Right lobe of liver (tissue), 6 donors: ENCODE measurements at regions not wholly inside any gene's neighbourhood (a gene's known extent, or its start where the extent isn't known, plus 50 kb on each side); places are given as distances from the start of the nearest gene placed in this dataset.

ENCODE experiments used
- ATAC-seq, 4 donors: fragments of 200-7000 bp; cut with Tn5 transposase; one replicate each; pipeline ENCODE4 v1.9.1; 2020; ENCODE audit warnings: mild to moderate bottlenecking in 4 of 4, moderate library complexity in 4 of 4
- DNase-seq, 3 donors: peaks; one replicate each; pipeline ENCODE4 v3.0.0-alpha.2; 2020
- H3K27ac ChIP-seq, 3 donors: fragments of 200-600 bp; one replicate each; pipeline ENCODE4 v1.8.0; 2022
- H3K27me3 ChIP-seq, 2 donors: fragments of 200-600 bp; one replicate each; pipeline ENCODE4 v1.8.0; 2022
- H3K36me3 ChIP-seq, 4 donors: fragments of 200-600 bp; sonication (generic) in 1 of 4; one replicate each; pipeline versions ENCODE4 v1.5.1 to v1.8.0; 2017 to 2022; ENCODE audit warnings: control low read depth in 1 of 4
- H3K4me1 ChIP-seq, 4 donors: fragments of 200-600 bp; sonication (generic) in 1 of 4; one replicate each; pipeline versions ENCODE4 v1.5.1 to v1.8.0; 2017 to 2022; ENCODE audit warnings: control low read depth in 1 of 4
- H3K4me3 ChIP-seq, 3 donors: fragments of 200-600 bp; one replicate each; pipeline ENCODE4 v1.8.0; 2022
- H3K9me3 ChIP-seq, 4 donors: fragments of 200-600 bp; sonication (generic) in 1 of 4; one replicate each; pipeline versions ENCODE4 v1.5.1 to v1.8.0; 2017 to 2022; ENCODE audit warnings: control low read depth in 1 of 4
- POLR2A ChIP-seq: fragments of 450-650 bp; IDR thresholded peaks from one replicate; pipeline ENCODE4 v1.6.1; 2017; ENCODE audit warnings: antibody characterized with exemption, mild to moderate bottlenecking
- WGBS: methylation state at CpG from one replicate; pipeline ENCODE4 v1.1.6; 2018; ENCODE audit warnings: low coverage, low lambda C conversion rate; ENCODE audit not compliant: insufficient coverage; ENCODE audit errors: missing lambda C conversion rate; 5-methylcytosine and 5-hydroxymethylcytosine counted together
- intact Hi-C, 2 donors: fragments of 100-400 bp; cut with DNase I; formaldehyde crosslinking; loops; one replicate each; pipeline versions ENCODE4 v1.11.2 to v1.14.1; 2022
- TF ChIP-seq, protein P1 (sequence below), 4 donors: fragments of 200-600 bp in 3 of 4; fragments of 450-650 bp in 1 of 4; IDR thresholded peaks; one replicate each; pipeline versions ENCODE4 v1.5.1 to v1.8.0; 2016 to 2022; ENCODE audit warnings: antibody characterized with exemption in 4 of 4, mild to moderate bottlenecking in 2 of 4
- donor health status: DM: no; HTN: yes; CAD: no.
- donor health status: DM: no; HTN: no; CAD: no.
- donor health status: DM: no; HTN: no; CAD: no.
- donor health status: DM: no; HTN: yes; CAD: no.
- donor health status: DM: no; HTN: yes; CAD: no.

GRCh38 chr17:43330876-43331639, 67.7 kb upstream of the ARL4D start:
- no peaks in the 10 kb centered on the region for H3K36me3 ChIP-seq
- ATAC-seq: no peak

GRCh38 chr17:43329183-43329582, 69.6 kb upstream of the ARL4D start:
- WGBS: 75% methylated on average over 6 of the region's 6 CpGs
- no peak for TF ChIP-seq POLR2A
- TF ChIP-seq, protein P1, sequence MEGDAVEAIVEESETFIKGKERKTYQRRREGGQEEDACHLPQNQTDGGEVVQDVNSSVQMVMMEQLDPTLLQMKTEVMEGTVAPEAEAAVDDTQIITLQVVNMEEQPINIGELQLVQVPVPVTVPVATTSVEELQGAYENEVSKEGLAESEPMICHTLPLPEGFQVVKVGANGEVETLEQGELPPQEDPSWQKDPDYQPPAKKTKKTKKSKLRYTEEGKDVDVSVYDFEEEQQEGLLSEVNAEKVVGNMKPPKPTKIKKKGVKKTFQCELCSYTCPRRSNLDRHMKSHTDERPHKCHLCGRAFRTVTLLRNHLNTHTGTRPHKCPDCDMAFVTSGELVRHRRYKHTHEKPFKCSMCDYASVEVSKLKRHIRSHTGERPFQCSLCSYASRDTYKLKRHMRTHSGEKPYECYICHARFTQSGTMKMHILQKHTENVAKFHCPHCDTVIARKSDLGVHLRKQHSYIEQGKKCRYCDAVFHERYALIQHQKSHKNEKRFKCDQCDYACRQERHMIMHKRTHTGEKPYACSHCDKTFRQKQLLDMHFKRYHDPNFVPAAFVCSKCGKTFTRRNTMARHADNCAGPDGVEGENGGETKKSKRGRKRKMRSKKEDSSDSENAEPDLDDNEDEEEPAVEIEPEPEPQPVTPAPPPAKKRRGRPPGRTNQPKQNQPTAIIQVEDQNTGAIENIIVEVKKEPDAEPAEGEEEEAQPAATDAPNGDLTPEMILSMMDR (IDR thresholded peaks at IDR 0.05): no peak
- peaks cover 0 to 4% (median 0%) of the 10 kb centered on the region in 4 donors for H3K4me1 ChIP-seq
- H3K27ac ChIP-seq: no peak overlapping the region
- DNase-seq (no peak), ATAC-seq (no peak)
- H3K36me3 ChIP-seq: no peaks in the 10 kb centered on the region
- intact Hi-C loops: no loop called here
- H3K27me3 ChIP-seq: no peaks in the 10 kb centered on the region
- no peak overlapping the region for H3K4me3 ChIP-seq
- no peaks in the 10 kb centered on the region for H3K9me3 ChIP-seq

More at GRCh38 chr17:43330876-43331639, 67.7 kb upstream of the ARL4D start:
- Histone ChIP-seq H3K27ac (no peak overlapping the region), H3K27me3 (no peaks in the 10 kb centered on the region), H3K9me3 (no peaks in the 10 kb centered on the region), H3K4me3 (no peak overlapping the region), H3K4me1 (peaks cover 0 to 8% (median 0%) of the 10 kb centered on the region in 4 donors)
- no peak for DNase-seq
- no peak for TF ChIP-seq POLR2A
- TF ChIP-seq, protein P1 (IDR thresholded peaks at IDR 0.05): no peak
- 84% methylated on average over 12 of the region's 12 CpGs for WGBS
- intact Hi-C loops: no loop called here

- ATAC-seq (no peak), DNase-seq (no peak)
- no peaks in the 10 kb centered on the region for H3K9me3 ChIP-seq
- intact Hi-C loops: no loop called here
- H3K27me3 ChIP-seq: no peaks in the 10 kb centered on the region
- 42% methylated on average over 3 of the region's 3 CpGs for WGBS
- H3K4me3 ChIP-seq: no peak overlapping the region
- TF ChIP-seq POLR2A: no peak
- TF ChIP-seq, protein P1 (IDR thresholded peaks at IDR 0.05): no peak
- H3K4me1 ChIP-seq: no peaks in the 10 kb centered on the region
- H3K36me3 ChIP-seq: no peaks in the 10 kb centered on the region
- H3K27ac ChIP-seq: no peak overlapping the region
Measured at GRCh38 chr17:43328650-43329049, 70.1 kb upstream of the ARL4D start.

DNA sequence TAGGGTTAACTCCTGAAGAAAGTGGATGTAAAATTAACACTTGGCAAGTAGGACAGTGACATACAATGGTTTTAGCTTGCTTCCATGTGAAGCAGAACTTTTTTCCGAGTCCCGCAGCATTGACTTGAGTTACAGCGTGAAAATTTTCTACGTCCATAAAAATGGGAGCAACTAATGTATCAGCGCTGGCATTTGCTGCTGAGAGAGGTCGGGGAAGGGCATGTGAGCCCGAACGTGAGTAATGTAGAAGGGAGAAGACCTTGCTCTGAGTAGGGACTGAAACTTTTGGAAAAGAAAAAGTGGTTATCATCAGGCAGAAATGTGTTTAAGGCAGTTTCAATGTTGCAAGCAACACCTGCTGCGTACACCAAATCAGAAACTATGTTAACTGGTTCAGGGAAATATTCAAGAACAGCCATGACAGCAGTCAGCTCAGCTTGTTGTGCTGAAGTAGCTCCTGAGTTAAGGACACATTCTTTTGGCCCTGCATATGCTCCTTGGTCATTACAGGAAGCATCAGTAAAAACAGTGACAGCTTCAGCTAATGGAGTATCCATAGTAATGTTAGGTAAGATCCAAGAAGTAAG, 70.9 kb upstream of the ARL4D start:
- 69% methylated on average over 5 of the region's 9 CpGs for WGBS
- H3K4me3 ChIP-seq: no peak overlapping the region
- no peak for DNase-seq
- intact Hi-C loops: no loop called here
- no peaks in the 10 kb centered on the region for H3K4me1 ChIP-seq
- H3K9me3 ChIP-seq: no peaks in the 10 kb centered on the region
- TF ChIP-seq, protein P1 (IDR thresholded peaks at IDR 0.05): no peak
- TF ChIP-seq POLR2A: no peak
- H3K27me3 ChIP-seq: no peaks in the 10 kb centered on the region
- H3K36me3 ChIP-seq: no peaks in the 10 kb centered on the region
- no peak for ATAC-seq
- no peak overlapping the region for H3K27ac ChIP-seq
